ENCODE measurements at regions not wholly inside any gene's neighbourhood (a gene's known extent, or its start where the extent isn't known, plus 50 kb on each side); places are given as distances from the start of the nearest gene placed in this dataset.
A peak's percentile ranks its signal among the peaks of the same experiment; 100 is the strongest.

DNA sequence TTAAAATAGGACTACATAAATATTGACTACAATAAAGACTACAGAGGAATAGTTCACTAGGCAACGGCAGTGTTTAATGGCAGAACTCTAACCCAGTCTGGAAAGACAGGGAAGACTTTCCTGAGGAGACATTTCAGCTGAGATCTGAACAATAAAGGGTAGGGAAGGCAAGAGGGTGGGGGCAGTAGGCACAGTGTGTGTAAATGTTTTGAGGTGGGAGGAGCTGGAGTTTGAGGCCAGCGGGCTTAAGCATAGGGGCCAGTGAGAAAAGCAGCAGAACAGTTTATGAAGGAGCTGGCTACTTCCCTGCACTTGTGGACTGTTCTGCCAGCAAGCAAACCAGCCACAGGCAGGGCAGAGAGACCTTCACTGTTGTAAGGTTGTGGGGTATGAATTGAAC is 76.6 kb upstream of the UGP2 start:
- TF ChIP-seq ZNF114 (CRISPR knock-in tag; IDR thresholded peaks at IDR 0.05), result no peak
- no peak for TF ChIP-seq EZH2phosphoT487 (IDR thresholded peaks at IDR 0.05; ENCODE audit: unreplicated experiment)
- TF ChIP-seq, protein P1, sequence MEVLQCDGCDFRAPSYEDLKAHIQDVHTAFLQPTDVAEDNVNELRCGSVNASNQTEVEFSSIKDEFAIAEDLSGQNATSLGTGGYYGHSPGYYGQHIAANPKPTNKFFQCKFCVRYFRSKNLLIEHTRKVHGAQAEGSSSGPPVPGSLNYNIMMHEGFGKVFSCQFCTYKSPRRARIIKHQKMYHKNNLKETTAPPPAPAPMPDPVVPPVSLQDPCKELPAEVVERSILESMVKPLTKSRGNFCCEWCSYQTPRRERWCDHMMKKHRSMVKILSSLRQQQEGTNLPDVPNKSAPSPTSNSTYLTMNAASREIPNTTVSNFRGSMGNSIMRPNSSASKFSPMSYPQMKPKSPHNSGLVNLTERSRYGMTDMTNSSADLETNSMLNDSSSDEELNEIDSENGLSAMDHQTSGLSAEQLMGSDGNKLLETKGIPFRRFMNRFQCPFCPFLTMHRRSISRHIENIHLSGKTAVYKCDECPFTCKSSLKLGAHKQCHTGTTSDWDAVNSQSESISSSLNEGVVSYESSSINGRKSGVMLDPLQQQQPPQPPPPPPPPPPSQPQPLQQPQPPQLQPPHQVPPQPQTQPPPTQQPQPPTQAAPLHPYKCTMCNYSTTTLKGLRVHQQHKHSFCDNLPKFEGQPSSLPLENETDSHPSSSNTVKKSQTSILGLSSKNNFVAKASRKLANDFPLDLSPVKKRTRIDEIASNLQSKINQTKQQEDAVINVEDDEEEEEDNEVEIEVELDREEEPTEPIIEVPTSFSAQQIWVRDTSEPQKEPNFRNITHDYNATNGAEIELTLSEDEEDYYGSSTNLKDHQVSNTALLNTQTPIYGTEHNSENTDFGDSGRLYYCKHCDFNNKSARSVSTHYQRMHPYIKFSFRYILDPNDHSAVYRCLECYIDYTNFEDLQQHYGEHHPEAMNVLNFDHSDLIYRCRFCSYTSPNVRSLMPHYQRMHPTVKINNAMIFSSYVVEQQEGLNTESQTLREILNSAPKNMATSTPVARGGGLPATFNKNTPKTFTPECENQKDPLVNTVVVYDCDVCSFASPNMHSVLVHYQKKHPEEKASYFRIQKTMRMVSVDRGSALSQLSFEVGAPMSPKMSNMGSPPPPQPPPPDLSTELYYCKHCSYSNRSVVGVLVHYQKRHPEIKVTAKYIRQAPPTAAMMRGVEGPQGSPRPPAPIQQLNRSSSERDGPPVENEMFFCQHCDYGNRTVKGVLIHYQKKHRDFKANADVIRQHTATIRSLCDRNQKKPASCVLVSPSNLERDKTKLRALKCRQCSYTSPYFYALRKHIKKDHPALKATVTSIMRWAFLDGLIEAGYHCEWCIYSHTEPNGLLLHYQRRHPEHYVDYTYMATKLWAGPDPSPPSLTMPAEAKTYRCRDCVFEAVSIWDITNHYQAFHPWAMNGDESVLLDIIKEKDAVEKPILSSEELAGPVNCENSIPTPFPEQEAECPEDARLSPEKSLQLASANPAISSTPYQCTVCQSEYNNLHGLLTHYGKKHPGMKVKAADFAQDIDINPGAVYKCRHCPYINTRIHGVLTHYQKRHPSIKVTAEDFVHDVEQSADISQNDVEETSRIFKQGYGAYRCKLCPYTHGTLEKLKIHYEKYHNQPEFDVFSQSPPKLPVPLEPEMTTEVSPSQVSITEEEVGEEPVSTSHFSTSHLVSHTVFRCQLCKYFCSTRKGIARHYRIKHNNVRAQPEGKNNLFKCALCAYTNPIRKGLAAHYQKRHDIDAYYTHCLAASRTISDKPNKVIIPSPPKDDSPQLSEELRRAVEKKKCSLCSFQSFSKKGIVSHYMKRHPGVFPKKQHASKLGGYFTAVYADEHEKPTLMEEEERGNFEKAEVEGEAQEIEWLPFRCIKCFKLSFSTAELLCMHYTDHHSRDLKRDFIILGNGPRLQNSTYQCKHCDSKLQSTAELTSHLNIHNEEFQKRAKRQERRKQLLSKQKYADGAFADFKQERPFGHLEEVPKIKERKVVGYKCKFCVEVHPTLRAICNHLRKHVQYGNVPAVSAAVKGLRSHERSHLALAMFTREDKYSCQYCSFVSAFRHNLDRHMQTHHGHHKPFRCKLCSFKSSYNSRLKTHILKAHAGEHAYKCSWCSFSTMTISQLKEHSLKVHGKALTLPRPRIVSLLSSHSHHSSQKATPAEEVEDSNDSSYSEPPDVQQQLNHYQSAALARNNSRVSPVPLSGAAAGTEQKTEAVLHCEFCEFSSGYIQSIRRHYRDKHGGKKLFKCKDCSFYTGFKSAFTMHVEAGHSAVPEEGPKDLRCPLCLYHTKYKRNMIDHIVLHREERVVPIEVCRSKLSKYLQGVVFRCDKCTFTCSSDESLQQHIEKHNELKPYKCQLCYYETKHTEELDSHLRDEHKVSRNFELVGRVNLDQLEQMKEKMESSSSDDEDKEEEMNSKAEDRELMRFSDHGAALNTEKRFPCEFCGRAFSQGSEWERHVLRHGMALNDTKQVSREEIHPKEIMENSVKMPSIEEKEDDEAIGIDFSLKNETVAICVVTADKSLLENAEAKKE (CRISPR knock-in tag; IDR thresholded peaks at IDR 0.05), result no peak
- TF ChIP-seq NANOG (IDR thresholded peaks at IDR 0.05; ENCODE audit: borderline replicate concordance), result no peak
- TF ChIP-seq JUNB (IDR thresholded peaks at IDR 0.05; ENCODE audit: unreplicated experiment), result no peak
- no peak for TF ChIP-seq EZH2 (IDR thresholded peaks at IDR 0.05; ENCODE audit: low read depth, unreplicated experiment)
- TF ChIP-seq, protein P2, sequence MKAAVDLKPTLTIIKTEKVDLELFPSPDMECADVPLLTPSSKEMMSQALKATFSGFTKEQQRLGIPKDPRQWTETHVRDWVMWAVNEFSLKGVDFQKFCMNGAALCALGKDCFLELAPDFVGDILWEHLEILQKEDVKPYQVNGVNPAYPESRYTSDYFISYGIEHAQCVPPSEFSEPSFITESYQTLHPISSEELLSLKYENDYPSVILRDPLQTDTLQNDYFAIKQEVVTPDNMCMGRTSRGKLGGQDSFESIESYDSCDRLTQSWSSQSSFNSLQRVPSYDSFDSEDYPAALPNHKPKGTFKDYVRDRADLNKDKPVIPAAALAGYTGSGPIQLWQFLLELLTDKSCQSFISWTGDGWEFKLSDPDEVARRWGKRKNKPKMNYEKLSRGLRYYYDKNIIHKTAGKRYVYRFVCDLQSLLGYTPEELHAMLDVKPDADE (IDR thresholded peaks at IDR 0.05), result no peak
- no peak for TF ChIP-seq ZNF331 (CRISPR knock-in tag; IDR thresholded peaks at IDR 0.05; ENCODE audit: low read depth)
- no peak for TF ChIP-seq CREB1 (CRISPR knock-in tag; IDR thresholded peaks at IDR 0.05; ENCODE audit: low read depth)
- TF ChIP-seq, protein P3, sequence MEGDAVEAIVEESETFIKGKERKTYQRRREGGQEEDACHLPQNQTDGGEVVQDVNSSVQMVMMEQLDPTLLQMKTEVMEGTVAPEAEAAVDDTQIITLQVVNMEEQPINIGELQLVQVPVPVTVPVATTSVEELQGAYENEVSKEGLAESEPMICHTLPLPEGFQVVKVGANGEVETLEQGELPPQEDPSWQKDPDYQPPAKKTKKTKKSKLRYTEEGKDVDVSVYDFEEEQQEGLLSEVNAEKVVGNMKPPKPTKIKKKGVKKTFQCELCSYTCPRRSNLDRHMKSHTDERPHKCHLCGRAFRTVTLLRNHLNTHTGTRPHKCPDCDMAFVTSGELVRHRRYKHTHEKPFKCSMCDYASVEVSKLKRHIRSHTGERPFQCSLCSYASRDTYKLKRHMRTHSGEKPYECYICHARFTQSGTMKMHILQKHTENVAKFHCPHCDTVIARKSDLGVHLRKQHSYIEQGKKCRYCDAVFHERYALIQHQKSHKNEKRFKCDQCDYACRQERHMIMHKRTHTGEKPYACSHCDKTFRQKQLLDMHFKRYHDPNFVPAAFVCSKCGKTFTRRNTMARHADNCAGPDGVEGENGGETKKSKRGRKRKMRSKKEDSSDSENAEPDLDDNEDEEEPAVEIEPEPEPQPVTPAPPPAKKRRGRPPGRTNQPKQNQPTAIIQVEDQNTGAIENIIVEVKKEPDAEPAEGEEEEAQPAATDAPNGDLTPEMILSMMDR (conservative IDR thresholded peaks at IDR 0.05; ENCODE audit: low read depth in 2 of 2), result no peak
- TF ChIP-seq STAT1 (IDR thresholded peaks at IDR 0.05; ENCODE audit: unreplicated experiment), result no peak
- TF ChIP-seq, protein P4, sequence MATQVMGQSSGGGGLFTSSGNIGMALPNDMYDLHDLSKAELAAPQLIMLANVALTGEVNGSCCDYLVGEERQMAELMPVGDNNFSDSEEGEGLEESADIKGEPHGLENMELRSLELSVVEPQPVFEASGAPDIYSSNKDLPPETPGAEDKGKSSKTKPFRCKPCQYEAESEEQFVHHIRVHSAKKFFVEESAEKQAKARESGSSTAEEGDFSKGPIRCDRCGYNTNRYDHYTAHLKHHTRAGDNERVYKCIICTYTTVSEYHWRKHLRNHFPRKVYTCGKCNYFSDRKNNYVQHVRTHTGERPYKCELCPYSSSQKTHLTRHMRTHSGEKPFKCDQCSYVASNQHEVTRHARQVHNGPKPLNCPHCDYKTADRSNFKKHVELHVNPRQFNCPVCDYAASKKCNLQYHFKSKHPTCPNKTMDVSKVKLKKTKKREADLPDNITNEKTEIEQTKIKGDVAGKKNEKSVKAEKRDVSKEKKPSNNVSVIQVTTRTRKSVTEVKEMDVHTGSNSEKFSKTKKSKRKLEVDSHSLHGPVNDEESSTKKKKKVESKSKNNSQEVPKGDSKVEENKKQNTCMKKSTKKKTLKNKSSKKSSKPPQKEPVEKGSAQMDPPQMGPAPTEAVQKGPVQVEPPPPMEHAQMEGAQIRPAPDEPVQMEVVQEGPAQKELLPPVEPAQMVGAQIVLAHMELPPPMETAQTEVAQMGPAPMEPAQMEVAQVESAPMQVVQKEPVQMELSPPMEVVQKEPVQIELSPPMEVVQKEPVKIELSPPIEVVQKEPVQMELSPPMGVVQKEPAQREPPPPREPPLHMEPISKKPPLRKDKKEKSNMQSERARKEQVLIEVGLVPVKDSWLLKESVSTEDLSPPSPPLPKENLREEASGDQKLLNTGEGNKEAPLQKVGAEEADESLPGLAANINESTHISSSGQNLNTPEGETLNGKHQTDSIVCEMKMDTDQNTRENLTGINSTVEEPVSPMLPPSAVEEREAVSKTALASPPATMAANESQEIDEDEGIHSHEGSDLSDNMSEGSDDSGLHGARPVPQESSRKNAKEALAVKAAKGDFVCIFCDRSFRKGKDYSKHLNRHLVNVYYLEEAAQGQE (IDR thresholded peaks at IDR 0.05; ENCODE audit: unreplicated experiment), result no peak
- no peak for TF ChIP-seq POLR2AphosphoS5 (IDR thresholded peaks at IDR 0.05; ENCODE audit: low read depth)
- no peaks in the 10 kb centered on the region for H3K27me3 ChIP-seq (ENCODE audit: insufficient read depth)
- Mint-ChIP-seq H3K36me3 (ENCODE audit: low read depth) (peaks cover 11% of the 10 kb centered on the region), H3K4me1 (peaks cover 26% of the 10 kb centered on the region), H3K4me3 (no peak overlapping the region; the same call in 2 of the 3 replicates), H3K27ac (peak overlapping the region; percentile 17), H3K27me3 (ENCODE audit: insufficient read depth, low read depth, poor library complexity) (peaks cover 3% of the 10 kb centered on the region), H3K9me3 (peaks cover 20% of the 10 kb centered on the region)
- peaks cover 23% of the 10 kb centered on the region for H3K4me1 ChIP-seq (ENCODE audit: insufficient read depth)
- DNase-seq (ENCODE audit: low spot score), result peak; percentile 28
- ATAC-seq, result peak; percentile 87
- H4K20me1 ChIP-seq (replicated peaks; ENCODE audit: insufficient read depth), result no peaks in the 10 kb centered on the region
- H3K9me2 ChIP-seq (ENCODE audit: insufficient read depth), result no peaks in the 10 kb centered on the region
- peak overlapping the region; percentile 18 for H3K4me3 ChIP-seq
- H3K36me3 ChIP-seq (ENCODE audit: insufficient read depth), result no peaks in the 10 kb centered on the region
- no peak overlapping the region for H3K27ac ChIP-seq (ENCODE audit: low read depth)
- H3K4me2 ChIP-seq, result peak overlapping the region; percentile 61
- H3K79me2 ChIP-seq (replicated peaks; ENCODE audit: insufficient read depth), result no peaks in the 10 kb centered on the region
- H3F3A ChIP-seq (replicated peaks; ENCODE audit: low read depth), result no peaks in the 10 kb centered on the region
- no peak overlapping the region for H2AFZ ChIP-seq

Measured in GM23338 (cell line).